NCI-H1092 treated with DMSO at 0.1 percent for 48 hours (cell line): ENCODE measurements at regions not wholly inside any gene's neighbourhood (a gene's known extent, or its start where the extent isn't known, plus 50 kb on each side); places are given as distances from the start of the nearest gene placed in this dataset.
"Not testable (repeated sequence)": the region's sequence is repeated elsewhere in the genome, so short reads cannot be mapped to it uniquely, and the experiment has no call there.

Source experiments
- DNase-seq: peaks from one replicate; lab custom pipeline; 2025; lab: John Stamatoyannopoulos, UW

DNA sequence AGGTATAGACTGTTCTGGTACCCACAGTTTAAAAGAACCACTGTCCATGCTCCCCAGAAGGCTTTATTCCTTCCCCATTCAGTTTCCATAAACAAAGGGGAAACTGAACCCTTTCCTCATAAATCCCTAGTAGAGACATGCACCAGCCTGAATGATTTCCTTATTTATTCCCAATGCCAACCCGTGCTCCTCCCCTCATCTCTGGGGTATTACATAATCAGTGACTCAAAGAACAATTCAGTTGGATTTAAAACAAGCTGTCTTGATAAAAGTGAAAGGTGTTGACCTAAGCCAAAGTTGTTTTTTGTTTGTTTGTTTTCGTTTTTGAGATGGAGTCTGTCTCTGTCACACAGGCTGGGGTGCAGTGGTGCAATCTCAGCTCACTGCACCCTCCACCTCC is 418.5 kb upstream of the CNTNAP5 start:
- DNase-seq: no peak

GRCh38 chr2:123609077-123609476 is 416.0 kb upstream of the CNTNAP5 start:
- DNase-seq: no peak

DNA sequence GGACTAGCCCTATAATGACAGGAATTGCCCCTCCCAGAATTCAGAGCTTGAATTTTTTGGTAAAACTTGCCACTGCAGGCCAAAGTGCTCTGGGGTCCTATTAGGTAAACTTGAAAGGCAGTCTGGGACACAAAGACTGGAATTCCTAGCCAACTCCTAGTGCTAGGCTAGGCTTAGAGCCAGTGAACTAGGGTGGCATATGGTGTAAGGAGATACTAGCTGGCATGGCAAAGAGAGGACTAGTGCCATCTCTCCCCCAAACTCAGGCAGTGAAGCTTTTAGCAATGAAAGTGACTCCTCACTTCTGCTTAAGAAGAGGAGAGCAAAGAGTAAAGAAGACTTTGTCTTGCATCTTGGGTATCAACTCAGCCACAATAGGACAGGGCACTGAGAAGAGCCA is 410.5 kb upstream of the CNTNAP5 start:
- DNase-seq: no peak

GRCh38 chr2:123618642-123619041 is 406.4 kb upstream of the CNTNAP5 start:
- not testable (repeated sequence) for DNase-seq

DNA sequence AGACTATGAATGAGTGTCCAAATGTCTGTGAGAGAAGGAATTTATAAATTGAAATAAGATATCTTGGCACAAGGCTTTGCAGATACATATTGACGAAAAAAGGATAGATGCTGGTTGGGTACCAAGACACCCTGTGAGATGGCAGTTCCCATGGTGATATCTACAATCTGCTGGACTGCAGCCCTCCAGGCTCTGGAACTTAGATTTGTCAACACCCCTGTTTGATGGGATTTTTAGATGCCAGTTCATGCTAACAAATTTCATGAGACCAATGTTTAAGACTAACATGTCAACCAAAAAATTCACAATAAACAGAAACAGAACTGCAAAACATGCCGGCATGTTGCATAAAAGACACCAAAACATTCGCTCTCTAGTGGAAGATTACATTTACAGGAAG is 400.3 kb upstream of the CNTNAP5 start:
- DNase-seq: no peak

DNA sequence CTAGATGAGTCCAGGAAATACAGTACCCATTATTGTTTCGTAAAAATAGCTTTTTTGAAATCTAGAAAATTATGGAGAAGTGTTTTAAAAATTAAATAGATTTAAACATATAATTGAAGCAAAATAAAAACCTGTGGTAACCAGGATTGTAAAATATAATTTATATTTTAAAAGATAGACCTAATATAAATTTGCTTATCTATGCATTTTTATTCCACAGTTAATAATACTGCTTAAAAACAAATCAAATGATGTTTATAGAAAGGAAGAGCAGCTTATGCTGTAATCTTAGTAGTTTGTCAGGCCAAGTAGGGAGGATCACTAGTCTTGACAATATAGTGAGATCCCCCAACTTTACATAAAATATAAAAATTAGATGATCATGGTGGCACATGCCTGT is 388.9 kb upstream of the CNTNAP5 start:
- DNase-seq: no peak

DNA sequence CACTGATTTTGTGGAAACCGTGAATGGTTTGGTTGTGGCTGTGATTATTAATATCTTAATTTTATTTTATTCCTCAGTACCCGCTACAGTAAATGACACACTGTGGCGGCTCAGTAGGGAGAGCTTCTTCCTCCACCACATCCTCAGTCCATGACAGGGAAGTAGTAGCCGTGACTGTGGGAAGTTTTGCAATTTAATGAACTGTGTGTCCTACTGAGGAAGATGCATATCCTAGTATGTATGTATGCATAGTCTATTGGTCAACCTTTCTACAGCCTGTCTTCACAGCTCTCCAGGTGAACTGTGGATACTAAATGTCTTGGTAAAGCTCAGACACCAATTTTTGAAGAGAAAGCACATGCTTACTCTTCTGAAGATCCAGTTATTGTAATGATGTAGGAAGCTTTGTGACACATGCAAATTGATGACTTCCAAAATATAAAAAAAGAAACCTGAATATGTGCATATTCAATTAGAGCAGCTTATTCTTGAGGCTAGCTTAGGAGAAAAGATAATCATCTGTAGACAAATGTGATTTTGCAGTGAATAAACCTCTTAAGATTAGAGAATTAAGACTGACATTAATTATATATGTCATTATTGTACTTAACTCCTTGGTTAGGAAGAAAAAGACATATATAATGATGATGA is 384.3 kb upstream of the CNTNAP5 start:
- no peak for DNase-seq

- DNase-seq: no peak
These were observed 381.0 kb upstream of the CNTNAP5 start for GRCh38 chr2:123644053-123644452.

- DNase-seq: no peak
These were observed 377.1 kb upstream of the CNTNAP5 start for GRCh38 chr2:123648016-123648415.

DNA sequence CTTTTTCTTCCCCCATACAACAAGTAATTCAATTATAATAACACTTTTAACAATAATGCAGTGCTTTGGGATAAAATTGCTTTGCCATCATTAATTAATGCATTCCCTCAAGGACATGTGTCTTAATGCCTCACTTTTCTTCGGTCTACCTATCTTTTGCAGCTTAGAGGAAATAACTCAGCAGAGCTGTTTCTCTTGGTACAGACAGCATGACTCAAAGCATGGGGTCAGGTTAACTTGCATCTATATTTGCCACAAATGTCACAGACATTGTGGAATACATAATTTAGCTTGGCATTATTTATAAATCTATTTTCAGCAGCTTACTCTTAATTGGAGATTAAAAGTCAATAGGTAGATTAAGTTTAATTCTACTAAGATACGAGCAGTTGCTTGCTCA is 376.1 kb upstream of the CNTNAP5 start:
- no peak for DNase-seq

- DNase-seq: no peak
These were observed 373.9 kb upstream of the CNTNAP5 start for GRCh38 chr2:123651151-123651550.

- no peak for DNase-seq
These were observed 372.8 kb upstream of the CNTNAP5 start for GRCh38 chr2:123652320-123652719.

DNA sequence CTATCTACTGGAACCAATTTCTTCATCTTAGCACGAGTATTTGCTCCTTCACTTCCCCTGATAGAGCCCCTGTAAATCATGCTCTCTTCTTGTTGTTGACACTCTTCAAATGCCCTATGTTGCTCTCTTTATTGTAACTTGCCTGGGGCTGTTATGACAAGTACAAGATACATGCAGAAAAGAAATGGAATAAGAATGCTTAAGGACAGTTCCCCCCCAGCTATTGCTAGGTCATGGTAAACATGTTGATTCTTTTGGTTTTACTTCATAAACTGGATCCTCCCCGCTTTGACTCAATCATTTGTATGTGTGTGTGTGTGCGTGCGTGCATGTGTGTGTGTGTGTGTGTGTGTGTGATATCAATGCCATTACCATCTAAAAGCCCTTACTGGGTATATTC is 368.5 kb upstream of the CNTNAP5 start:
- no peak for DNase-seq

DNA sequence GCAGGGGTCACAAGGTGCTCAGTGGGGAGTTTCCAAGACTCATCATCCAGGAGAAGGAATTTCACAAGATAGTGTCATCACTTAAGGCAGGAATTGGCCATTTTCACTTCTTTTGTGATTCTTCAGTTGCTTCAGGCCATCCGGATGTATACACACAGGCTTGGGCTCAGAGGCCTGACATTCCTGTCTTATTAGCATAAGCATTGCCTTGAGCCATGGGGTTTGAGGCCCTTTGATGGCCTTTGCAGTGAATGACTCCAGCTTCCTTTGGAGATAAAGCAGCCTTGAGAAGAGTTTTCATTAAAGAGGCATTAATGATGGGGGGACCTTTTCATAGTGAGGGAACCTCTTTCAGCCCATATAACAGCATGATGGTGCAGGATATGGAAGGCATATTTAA is 366.0 kb upstream of the CNTNAP5 start:
- no peak for DNase-seq

GRCh38 chr2:123670286-123670685 is 354.8 kb upstream of the CNTNAP5 start:
- DNase-seq: no peak

DNA sequence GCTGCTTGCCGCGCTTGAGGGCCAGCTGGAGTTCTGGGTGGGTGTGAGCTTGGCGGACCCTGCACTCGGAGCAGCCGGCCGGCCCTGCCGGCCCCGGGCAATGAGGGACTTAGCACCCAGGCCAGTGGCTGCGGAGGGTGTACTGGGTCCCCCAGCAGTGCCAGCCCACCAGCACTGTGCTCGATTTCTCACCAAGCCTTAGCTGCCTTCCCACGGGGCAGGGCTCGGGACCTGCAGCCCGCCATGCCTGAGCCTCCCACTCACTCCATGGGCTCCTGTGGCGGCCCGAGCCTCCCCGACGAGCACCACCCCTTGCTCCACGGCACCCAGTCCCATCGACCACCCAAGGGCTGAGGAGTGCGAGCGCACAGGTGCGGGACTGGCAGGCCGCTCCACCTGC is 341.3 kb upstream of the CNTNAP5 start:
- DNase-seq: not testable (repeated sequence)

GRCh38 chr2:123687064-123687463 is 338.0 kb upstream of the CNTNAP5 start:
- DNase-seq: no peak

DNA sequence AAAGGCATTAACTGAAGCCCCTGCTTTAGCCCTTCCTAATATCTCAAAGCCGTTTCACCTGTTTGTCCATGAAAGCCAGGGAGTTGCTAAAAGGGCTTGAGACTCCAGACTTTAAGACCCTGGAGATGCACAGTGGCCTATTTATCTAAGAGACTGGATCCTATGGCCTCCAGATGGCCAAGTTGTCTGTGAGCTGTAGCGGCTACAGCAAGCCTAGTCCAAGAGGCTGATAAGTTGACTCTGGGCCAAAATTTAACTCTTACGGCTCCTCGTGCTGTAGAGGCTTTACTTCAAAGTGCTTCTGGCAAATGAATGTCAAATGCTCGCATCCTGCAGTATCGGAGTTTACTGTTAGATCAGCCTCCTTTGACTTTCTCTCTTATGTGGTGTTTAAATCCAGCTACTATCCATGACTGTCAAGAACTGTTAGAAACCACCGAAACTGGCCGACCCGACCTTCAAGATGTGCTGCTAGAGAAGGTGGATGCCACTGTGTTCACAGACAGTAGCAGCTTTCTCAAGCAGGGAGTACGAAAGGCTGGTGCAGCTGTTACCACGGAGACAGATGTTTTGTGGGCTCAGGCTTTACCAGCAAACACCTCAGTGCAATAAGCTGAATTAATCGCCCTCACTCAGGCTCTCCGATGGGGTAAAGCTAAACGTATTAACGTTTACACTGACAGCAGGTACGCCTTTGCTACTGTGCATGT is 336.7 kb upstream of the CNTNAP5 start:
- DNase-seq: no peak

GRCh38 chr2:123692121-123692520 is 333.0 kb upstream of the CNTNAP5 start:
- DNase-seq: no peak

- no peak for DNase-seq
These were observed 331.3 kb upstream of the CNTNAP5 start for GRCh38 chr2:123693836-123694235.

GRCh38 chr2:123695426-123695825 is 329.7 kb upstream of the CNTNAP5 start:
- no peak for DNase-seq

DNA sequence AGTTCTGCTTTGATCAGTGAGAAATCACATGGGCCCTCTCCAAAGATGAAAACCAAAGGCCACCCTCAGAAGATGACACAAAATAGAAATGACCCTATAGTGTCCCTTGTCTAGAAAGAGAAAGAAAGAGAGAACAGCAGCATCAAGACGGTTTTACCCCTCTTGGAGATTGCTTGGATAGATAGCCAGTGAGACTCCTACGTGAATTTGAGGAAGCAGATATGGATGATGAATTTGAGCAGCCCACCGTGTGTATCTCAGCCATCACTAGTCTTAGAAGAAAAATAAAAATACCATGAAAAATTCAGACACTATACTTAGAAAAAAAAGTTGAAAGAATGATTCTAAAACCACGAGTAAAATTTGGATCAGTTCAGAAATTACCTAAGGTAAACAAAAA is 329.1 kb upstream of the CNTNAP5 start:
- DNase-seq: no peak

DNA sequence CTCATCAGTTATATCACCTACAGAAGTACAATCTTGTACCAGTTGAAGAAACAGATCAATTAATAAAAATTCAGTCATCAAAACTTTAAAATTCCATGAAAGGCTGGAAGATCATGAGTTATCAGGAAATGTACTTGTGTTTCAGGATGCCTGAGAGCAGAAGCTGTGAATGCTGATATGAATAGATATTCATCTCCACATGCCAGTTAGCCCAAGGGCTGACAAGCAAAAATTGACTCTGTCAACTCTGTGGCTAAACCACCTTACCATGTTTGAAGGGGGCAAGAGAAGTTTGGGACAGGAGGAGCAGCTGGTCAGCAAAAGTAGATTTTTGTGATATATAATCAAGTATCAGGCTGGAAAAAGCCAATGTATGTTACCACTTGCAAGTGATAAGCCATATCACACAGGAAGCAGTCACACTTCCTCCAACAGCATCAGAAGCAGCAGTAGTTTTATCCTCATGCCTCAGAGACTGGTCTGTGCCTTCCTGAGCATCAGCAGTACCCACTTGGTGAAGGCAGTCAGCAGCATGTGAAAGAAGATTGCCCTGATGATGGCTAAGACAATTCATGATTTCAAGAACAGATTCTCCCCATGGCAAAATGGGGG is 328.2 kb upstream of the CNTNAP5 start:
- no peak for DNase-seq
